Activated naive CD4-positive, alpha-beta T cell treated with anti-CD3 and anti-CD28 coated beads, Interleukin-2, amount 50 U/mL, for 24 hours (primary cell): ENCODE measurements at regions not wholly inside any gene's neighbourhood (a gene's known extent, or its start where the extent isn't known, plus 50 kb on each side); places are given as distances from the start of the nearest gene placed in this dataset.

Experiments used
- H3K27ac Mint-ChIP-seq: one replicate; pipeline ENCODE4 v1.8.0; 2021; ENCODE audit warnings: mild to moderate bottlenecking, mixed read lengths
- H3K27me3 Mint-ChIP-seq: one replicate; pipeline ENCODE4 v1.8.0; 2021; ENCODE audit warnings: mixed read lengths
- H3K36me3 Mint-ChIP-seq: one replicate; pipeline ENCODE4 v1.8.0; 2021; ENCODE audit warnings: mixed read lengths
- H3K4me1 Mint-ChIP-seq: one replicate; pipeline ENCODE4 v1.8.0; 2021; ENCODE audit warnings: mixed read lengths
- H3K4me3 Mint-ChIP-seq: one replicate; pipeline ENCODE4 v1.8.0; 2021; ENCODE audit warnings: mild to moderate bottlenecking, mixed read lengths
- H3K9me3 Mint-ChIP-seq: one replicate; pipeline ENCODE4 v1.8.0; 2021; ENCODE audit warnings: mixed read lengths

GRCh38 chr5:91652678-91653077 lies 269.6 kb upstream of the ARRDC3 start:
- Mint-ChIP-seq H3K4me1 (no peaks in the 10 kb centered on the region), H3K27me3 (peaks cover 3% of the 10 kb centered on the region), H3K27ac (no peak overlapping the region), H3K4me3 (no peak overlapping the region), H3K36me3 (no peaks in the 10 kb centered on the region), H3K9me3 (peaks cover 15% of the 10 kb centered on the region)

DNA sequence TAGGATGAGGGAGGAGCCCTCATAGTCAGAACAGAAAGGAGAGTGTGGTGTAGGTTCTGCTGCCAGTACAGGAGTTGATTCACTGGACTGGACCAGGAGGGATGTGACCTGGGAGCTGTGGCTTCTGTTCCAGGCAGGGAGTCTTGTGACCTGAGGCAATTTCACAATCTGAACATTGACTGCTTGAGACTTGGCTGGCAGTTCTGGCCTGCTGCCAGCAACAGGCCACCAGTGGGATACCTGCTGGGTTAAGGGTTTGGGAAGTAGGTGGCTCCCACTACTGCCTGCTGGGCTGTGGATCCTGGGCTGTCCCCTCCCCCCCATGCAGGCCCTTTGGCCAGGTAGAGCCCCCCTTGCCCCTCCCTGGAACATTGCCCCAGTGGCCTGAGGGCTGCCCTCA lies 268.6 kb upstream of the ARRDC3 start:
- peaks cover 12% of the 10 kb centered on the region for H3K9me3 Mint-ChIP-seq
- H3K4me1 Mint-ChIP-seq: no peaks in the 10 kb centered on the region
- H3K27ac Mint-ChIP-seq: no peak overlapping the region
- H3K4me3 Mint-ChIP-seq: no peak overlapping the region
- no peaks in the 10 kb centered on the region for H3K36me3 Mint-ChIP-seq
- peaks cover 3% of the 10 kb centered on the region for H3K27me3 Mint-ChIP-seq

DNA sequence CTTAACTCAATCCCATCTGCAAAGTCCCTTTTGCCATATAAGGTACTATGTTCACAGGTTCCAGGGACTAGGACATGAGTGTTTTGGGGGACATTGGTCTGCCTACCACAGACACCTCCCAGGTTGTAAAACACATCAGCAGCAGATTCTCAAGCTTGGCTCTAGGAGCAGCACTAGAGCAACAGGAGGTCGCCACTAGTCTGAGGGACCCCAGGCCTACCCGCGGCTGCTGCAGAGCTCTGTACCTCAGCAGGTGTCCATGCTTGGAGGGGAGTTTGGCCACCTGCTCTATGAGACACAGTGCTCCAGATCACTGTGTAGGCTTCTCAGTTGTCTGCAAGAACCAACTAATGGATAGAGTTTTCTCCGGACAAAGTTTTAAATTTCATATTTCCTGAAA lies 262.2 kb upstream of the ARRDC3 start:
- no peak overlapping the region for H3K4me3 Mint-ChIP-seq
- peaks cover 3% of the 10 kb centered on the region for H3K27me3 Mint-ChIP-seq
- H3K27ac Mint-ChIP-seq: no peak overlapping the region
- no peaks in the 10 kb centered on the region for H3K36me3 Mint-ChIP-seq
- no peaks in the 10 kb centered on the region for H3K4me1 Mint-ChIP-seq
- no peaks in the 10 kb centered on the region for H3K9me3 Mint-ChIP-seq

GRCh38 chr5:91643797-91644196 lies 260.7 kb upstream of the ARRDC3 start:
- H3K27me3 Mint-ChIP-seq: no peaks in the 10 kb centered on the region
- no peak overlapping the region for H3K4me3 Mint-ChIP-seq
- H3K4me1 Mint-ChIP-seq: no peaks in the 10 kb centered on the region
- H3K36me3 Mint-ChIP-seq: no peaks in the 10 kb centered on the region
- no peak overlapping the region for H3K27ac Mint-ChIP-seq
- H3K9me3 Mint-ChIP-seq: no peaks in the 10 kb centered on the region

GRCh38 chr5:91642581-91642980 lies 259.5 kb upstream of the ARRDC3 start:
- Mint-ChIP-seq H3K27ac (no peak overlapping the region), H3K4me1 (no peaks in the 10 kb centered on the region), H3K9me3 (no peaks in the 10 kb centered on the region), H3K4me3 (no peak overlapping the region), H3K36me3 (no peaks in the 10 kb centered on the region), H3K27me3 (no peaks in the 10 kb centered on the region)

DNA sequence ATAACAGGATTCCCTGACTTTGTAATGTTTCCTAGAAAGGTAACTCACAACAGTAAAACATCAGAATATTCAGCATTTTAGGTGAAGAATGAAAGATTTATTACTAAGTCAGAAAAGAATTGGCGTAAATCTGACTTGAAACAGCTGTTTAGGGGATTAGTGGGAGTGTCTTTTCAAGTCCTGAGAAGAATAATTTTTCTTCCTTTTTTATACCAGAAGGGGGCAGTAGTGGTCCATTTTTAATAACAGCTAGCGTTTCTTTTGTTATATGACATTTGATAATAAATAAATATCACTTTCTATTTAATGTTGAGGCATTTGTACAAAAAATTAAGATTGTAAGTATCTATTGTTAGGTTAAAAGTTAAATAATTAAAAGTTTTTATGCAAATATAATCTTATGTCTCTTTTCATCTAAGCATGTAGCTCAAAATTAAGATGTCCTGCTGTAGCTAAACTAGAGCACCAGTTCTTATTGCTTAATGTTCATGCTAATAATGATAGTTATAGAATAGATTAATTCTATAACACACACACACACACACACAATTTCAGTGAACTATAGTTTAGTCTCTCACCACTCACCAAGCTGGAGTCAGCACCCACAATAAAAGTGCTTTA lies 258.7 kb upstream of the ARRDC3 start:
- no peaks in the 10 kb centered on the region for H3K36me3 Mint-ChIP-seq
- H3K27ac Mint-ChIP-seq: no peak overlapping the region
- H3K4me1 Mint-ChIP-seq: no peaks in the 10 kb centered on the region
- H3K27me3 Mint-ChIP-seq: peaks cover 1% of the 10 kb centered on the region
- H3K4me3 Mint-ChIP-seq: no peak overlapping the region
- no peaks in the 10 kb centered on the region for H3K9me3 Mint-ChIP-seq

DNA sequence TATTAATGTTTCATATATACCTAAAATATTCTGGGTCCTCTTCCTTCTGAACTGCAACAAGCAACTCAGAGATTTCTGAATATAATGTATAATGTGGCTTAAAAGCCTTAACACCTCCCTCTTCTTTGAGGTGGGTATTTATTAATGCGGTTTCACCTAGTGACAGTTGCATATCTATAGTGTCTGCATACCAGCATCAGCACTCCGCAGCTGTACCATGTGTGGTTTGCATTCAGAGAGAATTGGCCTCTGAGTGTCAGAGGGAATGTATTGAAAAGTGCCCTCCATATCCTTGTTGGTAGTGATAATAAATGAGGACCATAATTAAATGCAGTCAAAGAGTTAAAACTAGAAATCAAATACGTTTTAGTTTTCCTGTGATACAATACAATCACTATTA lies 256.6 kb upstream of the ARRDC3 start:
- H3K4me1 Mint-ChIP-seq: no peaks in the 10 kb centered on the region
- peaks cover 1% of the 10 kb centered on the region for H3K27me3 Mint-ChIP-seq
- no peak overlapping the region for H3K27ac Mint-ChIP-seq
- H3K36me3 Mint-ChIP-seq: no peaks in the 10 kb centered on the region
- no peak overlapping the region for H3K4me3 Mint-ChIP-seq
- no peaks in the 10 kb centered on the region for H3K9me3 Mint-ChIP-seq

DNA sequence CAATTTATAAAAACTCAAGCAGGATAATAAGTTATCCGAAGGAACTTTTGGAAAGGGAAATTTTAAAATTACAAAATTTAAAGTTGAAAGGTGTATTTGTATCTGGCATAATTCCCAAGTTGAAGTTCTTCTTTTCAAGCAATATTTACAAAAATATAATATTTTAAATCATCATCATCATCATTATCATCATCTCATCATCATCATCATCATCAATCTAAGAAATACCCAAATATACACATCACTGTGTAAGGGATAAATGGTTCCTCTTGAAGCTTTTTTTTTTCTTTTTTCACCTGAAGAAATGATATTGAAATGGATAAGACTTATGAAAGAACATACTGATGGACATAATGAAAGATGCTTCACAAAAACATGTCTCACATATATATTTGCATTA lies 254.9 kb upstream of the ARRDC3 start:
- H3K4me3 Mint-ChIP-seq: no peak overlapping the region
- H3K27ac Mint-ChIP-seq: no peak overlapping the region
- H3K9me3 Mint-ChIP-seq: no peaks in the 10 kb centered on the region

GRCh38 chr5:91635950-91636734 lies 253.0 kb upstream of the ARRDC3 start:
- Mint-ChIP-seq H3K36me3 (no peaks in the 10 kb centered on the region), H3K4me3 (no peak overlapping the region), H3K27ac (no peak overlapping the region), H3K27me3 (peaks cover 1% of the 10 kb centered on the region), H3K4me1 (no peaks in the 10 kb centered on the region), H3K9me3 (no peaks in the 10 kb centered on the region)

More for the DNA sequence above, 254.9 kb upstream of the ARRDC3 start:
- Mint-ChIP-seq H3K27me3 (peaks cover 1% of the 10 kb centered on the region), H3K4me1 (no peaks in the 10 kb centered on the region), H3K36me3 (no peaks in the 10 kb centered on the region)

GRCh38 chr5:91632871-91633270 lies 249.8 kb upstream of the ARRDC3 start:
- H3K36me3 Mint-ChIP-seq: no peaks in the 10 kb centered on the region
- H3K4me1 Mint-ChIP-seq: no peaks in the 10 kb centered on the region
- no peak overlapping the region for H3K27ac Mint-ChIP-seq
- H3K9me3 Mint-ChIP-seq: no peaks in the 10 kb centered on the region
- H3K27me3 Mint-ChIP-seq: peaks cover 2% of the 10 kb centered on the region
- no peak overlapping the region for H3K4me3 Mint-ChIP-seq

- Mint-ChIP-seq H3K9me3 (peaks cover 4% of the 10 kb centered on the region), H3K4me1 (no peaks in the 10 kb centered on the region), H3K27me3 (no peaks in the 10 kb centered on the region), H3K27ac (no peak overlapping the region), H3K36me3 (no peaks in the 10 kb centered on the region), H3K4me3 (no peak overlapping the region)
Measured at GRCh38 chr5:91611746-91612145, 228.6 kb upstream of the ARRDC3 start.

DNA sequence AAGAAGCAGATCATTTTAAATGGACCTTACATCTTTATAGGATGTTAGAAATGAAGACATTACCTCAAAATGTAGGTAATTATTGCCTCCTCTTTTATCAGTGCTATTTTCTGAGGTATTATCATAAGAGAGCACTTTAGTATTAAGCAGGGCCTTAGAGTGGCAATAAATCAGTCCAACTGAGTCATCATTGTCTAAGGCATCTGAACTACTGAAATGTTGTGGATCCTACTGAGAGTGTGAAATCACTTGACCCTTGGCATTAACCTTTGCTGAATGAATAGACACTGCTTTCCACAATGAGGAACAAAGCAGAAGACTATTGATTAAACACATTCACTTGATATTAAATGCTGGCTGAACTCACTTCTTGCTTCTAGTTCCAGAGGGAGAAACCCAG lies 224.6 kb upstream of the ARRDC3 start:
- H3K27me3 Mint-ChIP-seq: no peaks in the 10 kb centered on the region
- no peaks in the 10 kb centered on the region for H3K4me1 Mint-ChIP-seq
- no peaks in the 10 kb centered on the region for H3K9me3 Mint-ChIP-seq
- H3K4me3 Mint-ChIP-seq: no peak overlapping the region
- no peak overlapping the region for H3K27ac Mint-ChIP-seq
- H3K36me3 Mint-ChIP-seq: no peaks in the 10 kb centered on the region

GRCh38 chr5:91599863-91600262 lies 216.7 kb upstream of the ARRDC3 start:
- Mint-ChIP-seq H3K27ac (no peak overlapping the region), H3K4me1 (no peaks in the 10 kb centered on the region), H3K27me3 (no peaks in the 10 kb centered on the region), H3K9me3 (peaks cover 4% of the 10 kb centered on the region), H3K4me3 (no peak overlapping the region), H3K36me3 (no peaks in the 10 kb centered on the region)

DNA sequence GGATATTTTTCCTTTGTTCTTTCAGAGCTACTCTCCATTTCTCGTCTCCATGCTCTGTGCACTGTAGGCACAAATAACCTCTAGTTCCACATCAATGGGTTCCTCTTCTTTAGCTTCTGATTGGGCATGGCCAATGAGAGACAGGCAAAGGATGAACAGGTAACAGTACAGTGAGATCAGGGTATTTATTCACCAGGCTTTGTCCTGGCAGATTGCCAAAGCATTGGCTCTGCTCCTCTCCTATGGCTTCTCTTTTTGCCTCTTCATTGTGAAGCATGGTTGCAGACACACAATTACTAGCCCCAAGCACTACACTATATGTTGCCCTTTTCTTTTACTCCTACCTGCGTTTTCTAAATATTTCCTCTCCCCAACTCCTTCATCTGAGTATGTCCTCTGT lies 215.1 kb upstream of the ARRDC3 start:
- Mint-ChIP-seq H3K27me3 (no peaks in the 10 kb centered on the region), H3K4me3 (no peak overlapping the region), H3K27ac (no peak overlapping the region), H3K9me3 (peaks cover 8% of the 10 kb centered on the region), H3K36me3 (no peaks in the 10 kb centered on the region), H3K4me1 (no peaks in the 10 kb centered on the region)

DNA sequence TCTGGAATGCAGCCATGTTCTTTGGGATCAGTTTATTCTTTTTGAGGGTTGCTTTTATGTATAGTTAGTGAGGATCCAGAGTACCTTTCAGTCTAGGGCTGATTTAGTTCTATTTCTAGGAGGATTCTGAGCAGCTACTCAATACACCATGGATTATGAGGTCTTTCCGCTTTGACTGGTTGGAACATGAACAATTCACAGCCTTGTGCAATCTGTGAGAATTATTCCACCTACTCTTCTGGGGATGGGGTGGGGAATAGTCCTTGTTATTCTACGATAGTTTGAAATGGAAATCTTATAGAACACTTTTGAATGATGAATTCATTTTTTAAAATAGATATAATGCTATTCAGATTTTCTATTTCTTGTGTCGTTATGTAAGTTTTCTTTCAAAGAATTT lies 212.3 kb upstream of the ARRDC3 start:
- H3K4me1 Mint-ChIP-seq: no peaks in the 10 kb centered on the region
- H3K9me3 Mint-ChIP-seq: peaks cover 18% of the 10 kb centered on the region
- no peaks in the 10 kb centered on the region for H3K36me3 Mint-ChIP-seq
- no peak overlapping the region for H3K4me3 Mint-ChIP-seq
- H3K27ac Mint-ChIP-seq: no peak overlapping the region
- no peaks in the 10 kb centered on the region for H3K27me3 Mint-ChIP-seq

DNA sequence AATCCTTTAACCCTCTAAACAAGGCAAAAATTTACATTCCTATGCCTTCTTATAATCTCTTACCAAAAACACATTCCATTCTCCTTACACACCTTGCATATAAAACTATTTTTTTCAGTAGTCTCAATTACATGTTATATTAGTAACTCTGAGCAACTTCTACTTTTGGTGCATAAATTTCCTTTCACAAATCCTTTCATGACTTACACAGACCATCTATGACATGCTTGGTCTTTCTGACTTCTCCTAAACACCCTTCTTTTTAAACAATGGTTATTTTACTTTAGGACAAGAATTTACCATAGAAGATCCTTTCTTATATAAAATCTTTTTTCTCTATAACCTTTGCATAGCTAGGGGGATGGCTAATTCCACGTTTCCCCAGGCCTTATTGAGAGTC lies 208.0 kb upstream of the ARRDC3 start:
- Mint-ChIP-seq H3K27ac (no peak overlapping the region), H3K27me3 (no peaks in the 10 kb centered on the region), H3K4me1 (no peaks in the 10 kb centered on the region), H3K4me3 (no peak overlapping the region), H3K36me3 (no peaks in the 10 kb centered on the region), H3K9me3 (peaks cover 18% of the 10 kb centered on the region)

DNA sequence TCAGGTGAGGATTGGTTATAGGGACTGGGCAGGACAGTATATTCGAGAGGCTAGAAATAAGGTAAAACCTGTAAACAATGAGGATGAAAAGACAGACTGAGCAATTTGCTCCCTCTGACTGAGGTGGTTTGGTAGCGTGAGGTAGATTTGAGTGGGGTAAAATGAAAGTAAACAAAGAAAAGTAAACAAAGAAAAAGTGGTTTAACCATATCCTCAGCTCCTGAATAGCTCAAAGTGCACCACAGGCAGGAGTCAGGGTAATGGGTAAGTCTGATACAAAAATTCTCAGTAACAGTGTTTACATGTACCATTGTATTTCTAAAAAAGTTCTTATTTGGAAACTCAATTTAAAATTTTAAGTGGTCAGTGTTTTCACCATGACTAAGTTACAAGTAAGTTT lies 203.1 kb upstream of the ARRDC3 start:
- no peaks in the 10 kb centered on the region for H3K4me1 Mint-ChIP-seq
- no peaks in the 10 kb centered on the region for H3K36me3 Mint-ChIP-seq
- no peak overlapping the region for H3K4me3 Mint-ChIP-seq
- no peaks in the 10 kb centered on the region for H3K27me3 Mint-ChIP-seq
- no peak overlapping the region for H3K27ac Mint-ChIP-seq
- peaks cover 5% of the 10 kb centered on the region for H3K9me3 Mint-ChIP-seq
